T-cell (primary cell): ENCODE measurements at regions not wholly inside any gene's neighbourhood (a gene's known extent, or its start where the extent isn't known, plus 50 kb on each side); places are given as distances from the start of the nearest gene placed in this dataset.

Source experiments
- ATAC-seq, 4 experiments: fragments of 200-7000 bp in 3 of 4; fragments of 150-1000 bp in 1 of 4; cut with Tn5 transposase; replicated peaks in 1 of 4; 1 replicate in 3 of 4; 2 replicates in 1 of 4; pipeline ENCODE4 v1.10.0; 2021; ENCODE audit warnings: moderate library complexity in 3 of 4, mild to moderate bottlenecking in 2 of 4, moderate number of reproducible peaks in 1 of 4
- CTCF ChIA-PET, 2 donors: fragments of 300-600 bp; sonication (Branson Sonifier 250); formaldehyde crosslinking; loops; one replicate each; lab custom pipeline; 2022; ENCODE audit warnings: antibody characterized with exemption in 2 of 2; lab: Charles Lee
- POLR2A ChIA-PET, 2 donors: fragments of 300-600 bp; sonication (Branson Sonifier 250); formaldehyde crosslinking; loops; one replicate each; lab custom pipeline; 2022; ENCODE audit warnings: antibody characterized with exemption in 2 of 2; lab: Charles Lee
- DNase-seq, 35 experiments: peaks; one replicate each; pipeline versions ENCODE4 v3.0.0 to v3.0.0-alpha.2; 2013 to 2023
- H3K27ac ChIP-seq: one replicate; pipeline ENCODE4 v1.5.1; 2013; ENCODE audit warnings: low read length
- H3K27me3 ChIP-seq, 2 experiments: replicated peaks in 1 of 2; 1 replicate in 1 of 2; 2 replicates in 1 of 2; pipeline versions ENCODE4 v1.6.1 to v1.7.0; 2013; ENCODE audit warnings: low read length in 1 of 2, mixed read lengths in 1 of 2; ENCODE audit not compliant: control insufficient read depth in 2 of 2, insufficient read depth in 2 of 2; ENCODE audit errors: extremely low read depth in 1 of 2
- H3K36me3 ChIP-seq, 2 donors: 1 replicate in 1 of 2; 2 replicates in 1 of 2; pipeline versions ENCODE4 v1.6.1 to v1.7.0; 2013; ENCODE audit warnings: low read length in 1 of 2; ENCODE audit not compliant: control insufficient read depth in 2 of 2, insufficient read depth in 1 of 2; ENCODE audit errors: extremely low read depth in 1 of 2
- H3K4me1 ChIP-seq, 2 experiments: 1 replicate in 1 of 2; 2 replicates in 1 of 2; pipeline versions ENCODE4 v1.6.1 to v1.7.0; 2013; ENCODE audit warnings: low read length in 2 of 2, mixed read lengths in 1 of 2; ENCODE audit not compliant: insufficient read depth in 2 of 2, control insufficient read depth in 1 of 2; ENCODE audit errors: extremely low read depth in 1 of 2
- H3K4me3 ChIP-seq, 2 donors: 1 replicate in 1 of 2; 2 replicates in 1 of 2; pipeline versions ENCODE4 v1.5.1 to v1.7.0; 2013; ENCODE audit warnings: mild to moderate bottlenecking in 2 of 2, low read length in 1 of 2, moderate library complexity in 1 of 2; ENCODE audit not compliant: control insufficient read depth in 1 of 2; ENCODE audit errors: extremely low read depth in 1 of 2
- H3K9me3 ChIP-seq: 2 replicates; pipeline ENCODE4 v1.7.0; 2013
- H3K27ac Mint-ChIP-seq, 2 donors: one replicate each; pipeline ENCODE4 v1.8.0; 2020 to 2021; ENCODE audit warnings: mild to moderate bottlenecking in 2 of 2, mixed read lengths in 2 of 2
- H3K27me3 Mint-ChIP-seq, 2 donors: one replicate each; pipeline ENCODE4 v1.8.0; 2021 to 2022; ENCODE audit warnings: mixed read lengths in 2 of 2
- H3K36me3 Mint-ChIP-seq: one replicate; pipeline ENCODE4 v1.8.0; 2021; ENCODE audit warnings: mixed read lengths
- H3K4me1 Mint-ChIP-seq, 3 donors: one replicate each; pipeline ENCODE4 v1.8.0; 2020 to 2022; ENCODE audit warnings: mixed read lengths in 3 of 3, mild to moderate bottlenecking in 1 of 3
- H3K4me3 Mint-ChIP-seq, 3 donors: one replicate each; pipeline ENCODE4 v1.8.0; 2020 to 2022; ENCODE audit warnings: mild to moderate bottlenecking in 3 of 3, mixed read lengths in 3 of 3, moderate library complexity in 3 of 3
- H3K9me3 Mint-ChIP-seq, 3 donors: one replicate each; pipeline ENCODE4 v1.8.0; 2020 to 2022; ENCODE audit warnings: mixed read lengths in 3 of 3
- WGBS: methylation state at CpG from one replicate; pipeline ENCODE4 v1.1.5; 2013; ENCODE audit warnings: missing lambda C conversion rate; ENCODE audit not compliant: insufficient coverage; 5-methylcytosine and 5-hydroxymethylcytosine counted together

DNA sequence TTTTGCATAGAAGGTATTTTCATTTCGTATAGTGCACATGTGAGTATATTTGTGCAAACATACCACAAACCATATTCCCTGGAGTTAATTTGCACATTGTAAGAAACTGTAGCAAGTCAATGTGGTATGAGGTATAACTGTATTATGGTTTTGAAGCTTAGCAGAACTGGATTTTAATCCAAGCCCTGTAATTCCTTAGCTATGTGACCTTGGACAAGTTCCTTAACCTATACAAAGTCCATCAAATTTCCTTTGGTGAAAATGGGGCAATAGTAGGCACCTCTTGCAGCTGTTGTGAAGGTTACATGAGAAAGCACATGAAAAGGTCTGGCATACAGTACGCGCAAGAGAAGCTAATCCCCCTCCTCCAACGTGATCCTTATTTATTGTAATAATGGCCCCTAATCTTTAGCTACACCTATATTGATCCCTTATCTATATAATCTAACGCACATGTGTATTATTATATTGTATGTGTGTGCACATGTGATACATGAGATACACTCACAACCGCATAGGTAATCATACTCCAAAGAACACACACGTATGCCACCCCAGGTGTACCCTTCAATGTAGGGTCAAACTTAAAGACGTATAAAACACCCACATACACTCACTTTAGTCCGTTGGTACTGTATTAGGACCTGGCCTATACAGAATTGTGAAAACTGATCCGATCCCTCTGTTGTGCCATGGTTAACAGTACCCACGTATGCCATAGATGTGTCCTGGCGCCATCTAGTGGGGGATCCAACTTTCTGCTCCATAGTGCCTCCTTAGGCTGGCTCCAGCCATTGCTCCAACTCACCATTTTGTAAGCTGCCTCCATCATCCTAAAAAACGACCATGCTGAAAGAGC is 402.9 kb upstream of the SLC14A2 start:
- H3K27ac Mint-ChIP-seq: no peak overlapping the region
- peak; percentile 50 to 70 (median 67) for ATAC-seq

DNA sequence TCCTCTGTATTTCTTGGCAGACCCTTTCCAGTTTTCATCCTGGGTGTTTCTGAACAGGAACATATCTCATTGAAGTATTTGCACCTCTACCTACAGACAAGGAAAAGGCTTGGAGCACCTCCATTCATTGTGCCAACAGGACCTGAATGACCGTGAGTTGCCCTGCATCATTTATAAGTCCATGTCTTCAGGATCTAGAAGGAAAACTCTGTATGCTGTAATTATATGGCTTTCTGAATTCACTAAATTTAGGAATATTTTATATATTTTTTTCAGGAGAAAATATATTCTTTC is 402.3 kb upstream of the SLC14A2 start:
- H3K4me1 Mint-ChIP-seq: no peaks in the 10 kb centered on the region
- Histone ChIP-seq H3K4me1 (no peaks in the 10 kb centered on the region), H3K36me3 (no peaks in the 10 kb centered on the region), H3K27ac (no peak overlapping the region), H3K4me3 (no peak overlapping the region), H3K9me3 (no peaks in the 10 kb centered on the region), H3K27me3 (no peaks in the 10 kb centered on the region)
- H3K36me3 Mint-ChIP-seq: no peaks in the 10 kb centered on the region
- no CpG with 5 or more reads among the region's 1 CpG for WGBS
- ChIA-PET POLR2A (no interaction called here), CTCF (interaction anchor here (0.6 to 2.0 kb wide), 9 partner anchors 9 to 1647 kb away, joined by 3 to 8 read pairs (median 3); no protein-coding TSS in a partner anchor)
- ATAC-seq: no peak
- H3K4me3 Mint-ChIP-seq: no peak overlapping the region
- H3K27me3 Mint-ChIP-seq: peaks cover 0 to 3% of the 10 kb centered on the region in 2 donors
- DNase-seq: no peak
- H3K9me3 Mint-ChIP-seq: no peaks in the 10 kb centered on the region
- H3K27ac Mint-ChIP-seq: no peak overlapping the region

More for the DNA sequence above, 402.9 kb upstream of the SLC14A2 start:
- no peak overlapping the region for H3K4me3 Mint-ChIP-seq
- H3K9me3 Mint-ChIP-seq: no peaks in the 10 kb centered on the region
- Histone ChIP-seq H3K36me3 (no peaks in the 10 kb centered on the region), H3K4me3 (no peak overlapping the region), H3K4me1 (no peaks in the 10 kb centered on the region), H3K9me3 (no peaks in the 10 kb centered on the region), H3K27ac (no peak overlapping the region), H3K27me3 (no peaks in the 10 kb centered on the region)
- H3K4me1 Mint-ChIP-seq: no peaks in the 10 kb centered on the region
- 21% methylated on average over 6 of the region's 13 CpGs for WGBS
- CTCF ChIA-PET: interaction anchor here (0.6 to 2.0 kb wide), 9 partner anchors 8 to 1647 kb away, joined by 3 to 8 read pairs (median 3); no protein-coding TSS in a partner anchor
- no peaks in the 10 kb centered on the region for H3K36me3 Mint-ChIP-seq
- H3K27me3 Mint-ChIP-seq: peaks cover 0 to 3% of the 10 kb centered on the region in 2 donors
- POLR2A ChIA-PET: no interaction called here
- peak; percentile 9 to 82 (median 51) for DNase-seq

DNA sequence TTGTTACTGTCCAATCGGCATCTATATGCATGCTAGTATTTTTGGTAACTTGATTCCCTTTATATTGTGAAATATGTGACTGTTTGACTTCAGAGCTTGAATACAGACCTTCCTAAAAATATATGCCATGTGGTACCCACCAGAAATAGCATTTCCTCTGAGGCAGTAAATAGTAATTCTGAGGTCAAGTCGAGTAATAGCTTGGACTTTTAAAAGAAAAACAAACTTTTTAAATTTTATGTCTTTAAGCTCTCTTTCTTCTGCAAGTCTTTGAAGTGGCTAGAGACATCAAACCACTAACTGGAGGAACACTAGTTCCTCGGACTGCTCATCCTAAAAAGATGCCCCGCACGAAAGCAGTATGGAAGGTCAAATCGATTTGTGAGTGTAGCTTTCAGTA is 396.8 kb upstream of the SLC14A2 start:
- Histone ChIP-seq H3K27ac (no peak overlapping the region), H3K4me1 (no peaks in the 10 kb centered on the region), H3K36me3 (no peaks in the 10 kb centered on the region), H3K9me3 (no peaks in the 10 kb centered on the region), H3K4me3 (no peak overlapping the region), H3K27me3 (no peaks in the 10 kb centered on the region)
- ATAC-seq: no peak
- H3K36me3 Mint-ChIP-seq: no peaks in the 10 kb centered on the region
- CTCF ChIA-PET: no interaction called here
- H3K9me3 Mint-ChIP-seq: no peaks in the 10 kb centered on the region
- no peak overlapping the region for H3K27ac Mint-ChIP-seq
- no peak for DNase-seq
- POLR2A ChIA-PET: no interaction called here
- 0% methylated on average over 1 of the region's 6 CpGs for WGBS
- H3K27me3 Mint-ChIP-seq: peaks cover 2 to 10% of the 10 kb centered on the region in 2 donors
- H3K4me1 Mint-ChIP-seq: no peaks in the 10 kb centered on the region
- H3K4me3 Mint-ChIP-seq: no peak overlapping the region

DNA sequence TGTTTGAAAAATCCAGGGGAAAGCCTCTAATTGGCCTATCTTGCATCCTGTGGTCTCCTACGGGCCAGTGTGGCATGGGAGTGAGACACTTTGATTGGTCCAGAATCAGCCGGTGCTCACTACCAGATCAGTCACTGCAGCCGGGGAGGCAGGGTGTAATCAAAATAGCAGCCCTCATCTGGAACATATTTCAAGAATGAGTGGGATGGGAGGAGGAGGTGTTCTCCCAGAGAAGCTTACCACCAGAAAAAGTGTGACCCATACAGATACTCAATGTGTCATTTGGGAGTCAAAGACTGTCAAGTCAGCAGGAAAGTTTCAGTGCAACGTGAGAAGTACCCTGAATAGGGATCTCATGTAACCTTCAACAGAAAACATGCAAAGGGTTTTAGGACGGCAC is 393.9 kb upstream of the SLC14A2 start:
- Mint-ChIP-seq H3K4me3 (no peak overlapping the region), H3K27ac (no peak overlapping the region), H3K4me1 (no peaks in the 10 kb centered on the region), H3K9me3 (no peaks in the 10 kb centered on the region), H3K36me3 (no peaks in the 10 kb centered on the region), H3K27me3 (peaks cover 2 to 10% of the 10 kb centered on the region in 2 donors)
- POLR2A ChIA-PET: no interaction called here
- no peak for ATAC-seq
- H3K27me3 ChIP-seq: no peaks in the 10 kb centered on the region
- WGBS: 83% methylated on average over 1 of the region's 5 CpGs
- H3K4me3 ChIP-seq: no peak overlapping the region
- H3K27ac ChIP-seq: no peak overlapping the region
- DNase-seq: no peak
- CTCF ChIA-PET: no interaction called here
- no peaks in the 10 kb centered on the region for H3K9me3 ChIP-seq
- no peaks in the 10 kb centered on the region for H3K36me3 ChIP-seq
- H3K4me1 ChIP-seq: no peaks in the 10 kb centered on the region

DNA sequence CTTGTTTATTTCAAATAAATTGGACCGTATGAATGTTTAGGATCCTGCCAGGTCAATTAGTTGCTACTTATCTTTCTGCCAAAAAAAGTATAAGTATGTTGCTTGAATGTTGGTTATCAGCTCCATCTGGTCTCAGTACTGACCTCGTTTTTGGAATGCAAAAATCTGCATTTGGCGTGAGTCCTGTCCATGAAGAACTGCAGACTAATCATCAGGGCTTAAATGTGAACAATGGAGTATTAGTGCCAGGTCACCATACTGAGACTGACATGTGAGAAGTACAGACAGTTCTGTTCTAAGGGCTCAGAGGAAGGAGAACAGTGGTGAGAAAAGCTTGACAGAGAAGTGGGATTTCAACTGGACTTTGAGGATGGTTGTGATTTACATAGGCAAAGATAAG is 393.1 kb upstream of the SLC14A2 start:
- H3K27me3 Mint-ChIP-seq: peaks cover 0 to 10% of the 10 kb centered on the region in 2 donors
- DNase-seq: no peak
- H3K9me3 Mint-ChIP-seq: no peaks in the 10 kb centered on the region
- Histone ChIP-seq H3K4me3 (no peak overlapping the region), H3K27ac (no peak overlapping the region), H3K9me3 (no peaks in the 10 kb centered on the region), H3K36me3 (no peaks in the 10 kb centered on the region), H3K27me3 (no peaks in the 10 kb centered on the region), H3K4me1 (no peaks in the 10 kb centered on the region)
- POLR2A ChIA-PET: no interaction called here
- 78% methylated on average over 3 of the region's 3 CpGs for WGBS
- no peak overlapping the region for H3K27ac Mint-ChIP-seq
- H3K4me1 Mint-ChIP-seq: no peaks in the 10 kb centered on the region
- H3K4me3 Mint-ChIP-seq: no peak overlapping the region
- no peak for ATAC-seq
- CTCF ChIA-PET: no interaction called here
- H3K36me3 Mint-ChIP-seq: no peaks in the 10 kb centered on the region

DNA sequence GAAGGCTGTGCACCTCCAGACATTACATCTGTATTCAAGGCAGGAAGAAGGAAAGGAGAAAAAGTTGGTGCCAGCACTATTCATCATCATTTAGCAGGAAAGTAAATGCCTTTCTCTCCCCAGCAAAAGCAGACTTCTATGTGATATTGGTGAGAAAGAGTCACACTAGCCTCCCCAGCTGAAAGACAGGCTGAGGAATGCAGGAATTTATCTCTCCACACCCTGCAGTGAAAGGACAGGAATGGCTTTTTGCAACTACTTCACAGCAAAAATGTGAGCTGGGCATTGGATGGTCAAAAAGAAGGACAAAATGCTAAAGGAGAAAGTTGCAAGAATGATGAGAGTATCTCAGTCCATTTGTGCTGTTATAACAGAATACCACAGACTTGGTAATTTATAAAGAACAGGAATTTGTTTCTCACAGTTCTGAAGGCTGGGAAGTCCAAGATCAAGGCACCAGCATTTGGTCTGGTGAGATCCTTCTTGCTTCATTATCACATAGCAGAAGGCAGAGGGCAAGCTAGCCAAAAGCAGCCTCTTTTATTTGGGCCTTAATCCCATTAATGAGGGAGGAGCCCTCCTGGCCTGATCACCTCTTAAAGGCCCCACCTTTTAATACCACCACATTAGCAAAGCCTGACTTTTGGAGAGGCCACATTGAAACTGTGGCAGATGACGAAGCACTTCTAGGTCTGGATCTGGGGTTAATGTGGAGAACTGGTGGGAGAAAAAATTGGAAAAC is 388.1 kb upstream of the SLC14A2 start:
- Mint-ChIP-seq H3K4me3 (no peak overlapping the region), H3K9me3 (peaks cover 0 to 5% (median 0%) of the 10 kb centered on the region in 3 donors), H3K36me3 (no peaks in the 10 kb centered on the region), H3K4me1 (no peaks in the 10 kb centered on the region), H3K27ac (no peak overlapping the region), H3K27me3 (peaks cover 0 to 3% of the 10 kb centered on the region in 2 donors)
- ChIA-PET CTCF (no interaction called here), POLR2A (no interaction called here)
- no peak overlapping the region for H3K4me3 ChIP-seq
- H3K36me3 ChIP-seq: no peaks in the 10 kb centered on the region
- no peak overlapping the region for H3K27ac ChIP-seq
- no peaks in the 10 kb centered on the region for H3K4me1 ChIP-seq
- no peak for ATAC-seq
- H3K27me3 ChIP-seq: no peaks in the 10 kb centered on the region
- no peaks in the 10 kb centered on the region for H3K9me3 ChIP-seq
- no peak for DNase-seq
- WGBS: no CpG with 5 or more reads among the region's 1 CpG
